8988T (cell line): ENCODE measurements at regions not wholly inside any gene's neighbourhood (a gene's known extent, or its start where the extent isn't known, plus 50 kb on each side); places are given as distances from the start of the nearest gene placed in this dataset.
"Not testable (repeated sequence)": the region's sequence is repeated elsewhere in the genome, so short reads cannot be mapped to it uniquely, and the experiment has no call there.

ENCODE experiments used
- DNase-seq: peaks from one replicate; pipeline ENCODE4 v3.0.0; 2011

DNA sequence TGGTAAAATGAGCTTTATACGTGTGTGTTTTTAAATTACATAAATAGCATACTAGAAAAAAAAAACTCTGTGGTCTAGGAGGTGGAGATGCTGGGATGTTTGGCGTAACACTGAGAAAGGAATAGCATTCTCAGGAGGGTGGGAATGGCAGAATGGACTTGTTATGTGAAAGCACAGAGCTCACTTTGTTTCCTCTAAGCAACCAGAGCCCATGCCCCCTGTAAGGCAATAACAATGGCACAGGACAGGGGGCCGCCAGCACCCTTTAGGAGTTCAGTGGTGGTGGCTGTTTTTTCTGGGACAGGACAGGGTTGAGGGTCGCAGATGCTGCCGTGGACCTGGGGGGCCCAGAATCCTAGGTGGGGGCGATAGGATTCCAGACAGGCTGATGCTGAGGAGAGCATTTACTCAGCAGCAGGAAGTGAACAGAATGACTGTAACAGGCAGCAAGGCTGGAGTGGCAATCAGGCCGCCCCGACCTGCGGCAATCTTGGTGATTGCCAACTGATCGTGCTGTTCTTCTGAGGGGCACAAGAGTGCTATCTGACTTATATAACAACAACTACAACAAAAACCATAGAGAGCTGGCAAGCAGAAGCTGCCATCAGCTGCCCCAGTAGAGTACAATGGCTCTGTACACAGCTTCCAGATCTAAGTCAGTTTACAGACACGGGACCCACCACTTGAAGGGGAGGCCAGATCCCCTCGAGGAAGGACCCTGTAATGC, 160.4 kb downstream of the UACA start:
- DNase-seq = no peak

DNA sequence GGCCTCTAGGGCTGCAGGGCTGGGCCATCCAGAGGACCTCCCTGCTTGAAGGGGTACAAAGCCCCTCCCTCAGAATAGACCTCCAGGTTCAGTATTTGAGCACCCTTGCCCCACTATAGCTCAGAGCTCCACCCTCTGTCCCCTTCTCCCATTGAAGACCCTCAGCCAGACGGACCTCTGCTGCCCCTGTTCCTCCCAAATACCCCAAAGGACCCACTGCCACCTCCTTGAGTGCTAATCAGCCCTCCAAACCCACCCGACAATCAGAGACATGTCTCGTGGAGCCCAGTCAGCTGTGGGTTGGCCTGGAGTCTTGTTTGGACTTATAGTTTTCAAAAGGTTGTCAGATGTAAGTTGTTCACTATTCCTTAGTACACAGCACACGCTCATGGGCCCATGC, 161.1 kb downstream of the UACA start:
- DNase-seq = no peak

DNA sequence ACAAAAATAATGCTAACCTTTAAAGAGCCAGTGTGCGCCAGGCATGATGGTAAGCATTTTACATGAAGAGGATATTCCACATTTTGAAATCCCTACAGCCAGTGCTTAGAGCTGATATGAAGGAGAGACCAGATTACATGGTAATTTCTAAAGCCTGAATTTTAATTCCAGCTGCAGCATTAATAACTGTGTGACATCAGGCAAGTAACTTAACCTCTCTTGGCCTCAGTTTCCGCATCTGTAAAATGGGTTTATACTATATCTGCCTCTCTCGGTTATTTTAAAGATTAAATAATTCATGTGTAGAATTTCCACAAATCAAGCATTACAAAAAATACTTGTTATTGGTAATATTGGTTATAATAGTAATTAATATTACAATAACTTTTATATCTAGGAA, 165.4 kb downstream of the UACA start:
- DNase-seq = no peak

DNA sequence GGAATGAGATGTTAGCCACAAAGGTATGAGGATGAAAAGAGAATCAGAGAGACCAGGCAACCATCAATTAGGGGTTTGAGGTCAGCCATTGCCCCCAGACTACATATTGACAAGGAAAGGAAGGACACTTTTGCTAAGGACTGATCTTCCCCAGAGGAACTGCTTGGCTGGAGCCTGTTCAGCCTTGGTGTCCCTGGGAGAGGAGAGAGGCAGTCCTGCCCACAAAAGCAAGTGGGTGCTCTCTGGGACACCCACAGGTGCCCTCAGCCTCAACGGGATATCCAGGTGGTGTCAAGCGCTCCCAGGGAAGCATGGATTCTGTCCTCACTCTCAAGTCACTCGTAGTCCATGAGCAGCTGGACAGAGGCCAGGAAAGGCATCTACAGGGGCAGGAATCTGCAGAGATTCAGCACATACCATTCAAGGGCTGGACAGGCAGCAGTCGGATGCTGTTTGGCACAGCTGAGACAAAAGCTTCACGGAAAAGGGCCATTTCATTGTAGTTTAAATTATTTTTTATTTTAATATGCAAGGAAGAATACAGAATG, 166.2 kb downstream of the UACA start:
- DNase-seq = no peak

DNA sequence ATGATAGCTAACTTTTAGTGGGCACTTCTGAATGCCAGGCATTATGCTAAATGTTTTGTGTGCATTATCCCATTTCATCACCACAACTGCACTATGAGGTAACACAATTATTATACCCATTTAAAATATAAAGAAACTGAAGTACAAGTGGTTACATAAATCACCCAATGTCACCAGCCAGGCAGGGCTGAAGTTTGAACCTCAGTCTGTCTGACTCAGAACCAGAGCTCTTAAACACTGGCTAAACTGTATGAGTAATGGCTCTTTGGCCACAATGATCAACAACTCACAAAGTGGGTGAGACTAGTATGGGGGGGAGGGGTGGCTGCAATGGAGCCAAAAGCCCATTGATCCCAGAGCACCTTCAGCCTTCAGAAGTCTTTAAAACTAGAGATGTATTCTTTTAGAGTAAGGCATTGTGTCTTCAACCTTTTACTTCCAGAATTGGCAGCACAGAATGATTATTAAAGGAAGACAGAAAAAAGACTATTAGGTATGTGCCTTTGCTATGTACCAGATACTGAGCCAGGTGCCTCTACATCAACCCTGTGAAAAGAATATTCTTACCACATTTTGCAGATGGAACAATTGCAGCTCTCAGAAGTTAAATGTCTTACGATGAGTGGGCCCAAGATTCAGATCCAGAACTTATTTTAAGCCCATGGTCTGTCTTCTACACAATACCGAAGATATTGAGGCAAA, 166.9 kb downstream of the UACA start:
- DNase-seq = no peak

DNA sequence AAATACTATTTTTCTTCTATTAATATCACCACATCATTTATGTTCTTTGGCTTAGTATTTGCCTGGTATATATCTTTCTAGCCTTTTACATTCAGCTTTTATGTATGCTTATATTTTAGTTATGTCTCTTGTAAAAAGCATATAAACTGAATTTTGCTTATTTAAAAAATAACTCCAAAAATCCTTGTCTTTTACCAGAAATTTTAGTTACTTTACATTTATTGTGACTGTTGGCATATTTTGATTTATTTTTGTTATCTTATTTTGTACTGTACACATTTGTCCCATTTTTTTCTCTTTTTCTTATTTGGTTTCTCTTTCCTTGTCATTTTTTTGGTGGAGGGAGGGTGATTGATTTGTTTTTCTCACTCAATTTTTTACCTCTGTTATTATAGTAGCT, 169.6 kb downstream of the UACA start:
- no peak for DNase-seq

DNA sequence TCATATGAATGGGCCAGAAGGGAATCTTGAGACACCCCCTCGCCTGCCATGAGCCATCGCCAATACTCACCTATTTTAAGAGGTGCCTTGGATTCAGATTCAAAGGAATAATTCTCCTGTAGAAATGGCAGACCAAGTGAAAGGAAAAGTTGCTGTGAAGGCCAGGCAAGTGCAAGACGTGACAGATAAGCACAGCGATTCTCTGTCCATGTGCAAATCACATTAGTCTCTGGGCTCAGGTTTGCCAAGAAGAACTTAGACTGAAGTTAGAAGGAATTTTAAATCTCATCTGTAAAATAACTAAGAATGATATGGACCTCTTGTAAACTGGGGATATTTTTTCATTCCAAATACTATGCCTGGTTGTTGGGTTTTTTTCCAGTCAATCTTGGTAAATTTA, 173.6 kb downstream of the UACA start:
- no peak for DNase-seq

DNA sequence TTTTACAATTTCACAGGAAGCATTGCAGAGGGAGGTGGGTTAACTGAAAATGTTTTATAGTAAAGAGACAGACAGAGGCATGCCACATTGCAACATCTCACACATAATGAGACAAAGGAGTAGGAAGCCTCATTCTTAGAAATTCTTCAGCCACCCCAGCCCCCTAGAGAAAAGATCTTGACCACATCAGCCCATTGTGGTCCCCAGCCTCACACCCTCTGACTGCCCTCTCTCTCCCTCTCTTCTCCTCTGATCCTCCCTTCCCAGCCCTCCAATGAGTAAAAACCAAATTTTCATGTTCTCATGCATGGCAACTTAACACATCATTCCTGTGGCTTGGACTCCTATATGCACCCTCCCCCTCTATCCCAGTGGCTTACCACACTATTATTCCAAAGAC, 174.1 kb downstream of the UACA start:
- DNase-seq = no peak

DNA sequence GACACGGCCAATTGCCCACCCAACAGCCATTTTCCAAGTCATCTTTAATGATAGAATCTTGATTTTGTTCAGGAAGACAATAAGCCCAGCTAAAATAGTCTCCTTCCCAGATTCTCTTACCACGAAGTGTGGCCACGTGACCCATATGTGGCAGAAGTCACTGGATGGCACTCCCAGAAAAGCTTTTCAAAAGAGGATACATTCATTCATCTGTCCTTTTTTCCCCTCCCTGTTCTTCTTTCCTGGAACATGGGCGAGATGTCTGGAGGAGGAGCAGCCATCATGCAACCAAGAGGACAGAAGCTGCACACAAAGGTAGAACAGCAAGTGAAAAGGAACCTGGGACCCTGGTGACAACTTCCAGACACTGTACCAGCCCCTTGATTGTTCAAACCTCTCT, 174.7 kb downstream of the UACA start:
- no peak for DNase-seq

DNA sequence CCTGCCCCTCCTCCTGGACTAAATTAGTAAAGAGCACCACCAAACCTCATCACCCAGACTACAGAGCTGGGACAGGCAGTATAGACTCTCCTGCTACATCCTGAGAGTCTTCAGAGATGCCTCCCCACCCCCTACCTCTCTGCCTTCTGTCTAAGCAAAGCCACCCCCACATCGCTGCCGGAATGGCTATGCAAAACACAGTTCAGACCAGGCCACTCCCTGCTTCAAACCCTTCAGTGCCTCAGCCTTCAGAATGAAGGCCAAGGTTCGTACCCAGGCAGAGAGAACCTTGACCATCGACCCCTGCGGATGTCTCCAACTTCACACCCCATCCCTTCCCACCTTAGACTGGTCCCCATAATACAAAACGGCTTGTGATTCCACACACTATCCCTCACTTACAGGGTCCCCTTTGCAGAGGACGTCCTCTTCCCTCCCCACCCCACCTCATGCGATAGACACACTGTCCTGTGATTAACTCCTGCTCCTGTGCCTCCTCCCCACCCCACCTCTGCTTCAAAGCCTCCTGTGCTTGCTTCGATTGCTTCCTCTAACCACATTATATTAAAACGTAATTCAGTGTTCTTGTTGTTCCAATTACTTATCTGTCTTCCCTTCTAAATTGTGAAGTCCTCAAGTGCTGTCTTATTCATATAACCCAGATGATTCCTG, 175.3 kb downstream of the UACA start:
- DNase-seq = no peak

DNA sequence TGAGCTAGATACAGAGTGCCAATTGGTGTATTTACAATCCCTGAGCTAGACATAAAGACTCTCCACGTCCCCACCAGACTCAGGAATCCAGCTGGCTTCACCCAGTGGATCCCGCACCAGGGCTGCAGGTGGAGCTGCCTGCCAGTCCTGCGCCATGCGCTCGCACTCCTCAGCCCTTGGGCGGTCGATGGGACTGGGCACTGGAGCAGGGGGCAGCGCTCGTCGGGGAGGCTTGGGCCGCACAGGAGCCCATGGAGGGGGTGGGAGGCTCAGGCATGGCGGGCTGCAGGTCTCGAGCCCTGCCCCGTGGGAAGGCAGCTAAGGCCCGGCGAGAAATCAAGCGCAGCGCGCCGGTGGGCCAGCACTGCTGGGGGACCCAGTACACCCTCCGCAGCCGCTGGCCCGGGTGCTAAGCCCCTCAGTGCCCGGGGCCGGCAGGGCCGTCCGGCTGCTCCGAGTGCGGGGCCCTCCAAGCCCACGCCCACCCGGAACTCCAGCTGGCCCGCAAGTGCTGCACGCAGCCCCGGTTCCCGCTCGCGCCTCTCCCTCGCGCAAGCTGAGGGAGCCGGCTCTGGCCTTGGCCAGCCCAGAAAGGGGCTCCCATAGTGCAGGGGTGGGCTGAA, 176.2 kb downstream of the UACA start:
- DNase-seq = not testable (repeated sequence)

DNA sequence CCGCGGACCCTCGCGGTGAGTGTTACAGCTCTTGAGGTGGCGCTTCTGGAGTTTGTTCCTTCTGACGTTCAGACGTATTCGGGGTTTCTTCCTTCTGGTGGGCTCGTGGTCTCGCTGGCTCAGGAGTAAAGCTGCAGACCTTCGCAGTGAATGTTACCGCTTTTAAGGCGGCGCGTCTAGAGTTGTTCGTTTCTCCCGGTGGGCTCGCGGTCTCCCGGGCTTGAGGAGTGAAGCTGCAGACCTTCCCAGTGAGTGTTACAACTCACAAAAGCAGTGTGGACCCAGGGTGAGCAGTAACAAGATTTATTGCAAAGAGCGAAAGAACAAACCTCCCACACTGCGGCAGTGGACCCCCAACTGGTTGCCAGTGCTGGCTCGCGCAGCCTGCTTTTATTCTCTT, 177.1 kb downstream of the UACA start:
- no peak for DNase-seq

DNA sequence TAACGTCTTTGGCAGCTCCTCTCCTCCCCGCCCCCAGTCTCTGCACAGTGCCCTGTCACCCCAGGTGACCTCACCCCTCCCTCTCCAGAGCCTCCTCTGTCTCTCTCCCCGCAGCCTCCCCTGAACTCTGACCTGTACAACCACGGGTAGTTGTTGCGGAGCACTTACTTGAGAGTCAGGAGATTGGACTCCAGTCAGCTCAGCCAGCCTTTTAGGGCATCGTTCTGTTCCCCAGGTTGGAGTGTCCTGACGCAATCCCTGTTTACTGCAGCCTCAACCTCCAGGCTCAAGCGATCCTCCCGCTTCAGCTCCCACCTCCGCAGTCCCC, 177.7 kb downstream of the UACA start:
- DNase-seq = no peak

DNA sequence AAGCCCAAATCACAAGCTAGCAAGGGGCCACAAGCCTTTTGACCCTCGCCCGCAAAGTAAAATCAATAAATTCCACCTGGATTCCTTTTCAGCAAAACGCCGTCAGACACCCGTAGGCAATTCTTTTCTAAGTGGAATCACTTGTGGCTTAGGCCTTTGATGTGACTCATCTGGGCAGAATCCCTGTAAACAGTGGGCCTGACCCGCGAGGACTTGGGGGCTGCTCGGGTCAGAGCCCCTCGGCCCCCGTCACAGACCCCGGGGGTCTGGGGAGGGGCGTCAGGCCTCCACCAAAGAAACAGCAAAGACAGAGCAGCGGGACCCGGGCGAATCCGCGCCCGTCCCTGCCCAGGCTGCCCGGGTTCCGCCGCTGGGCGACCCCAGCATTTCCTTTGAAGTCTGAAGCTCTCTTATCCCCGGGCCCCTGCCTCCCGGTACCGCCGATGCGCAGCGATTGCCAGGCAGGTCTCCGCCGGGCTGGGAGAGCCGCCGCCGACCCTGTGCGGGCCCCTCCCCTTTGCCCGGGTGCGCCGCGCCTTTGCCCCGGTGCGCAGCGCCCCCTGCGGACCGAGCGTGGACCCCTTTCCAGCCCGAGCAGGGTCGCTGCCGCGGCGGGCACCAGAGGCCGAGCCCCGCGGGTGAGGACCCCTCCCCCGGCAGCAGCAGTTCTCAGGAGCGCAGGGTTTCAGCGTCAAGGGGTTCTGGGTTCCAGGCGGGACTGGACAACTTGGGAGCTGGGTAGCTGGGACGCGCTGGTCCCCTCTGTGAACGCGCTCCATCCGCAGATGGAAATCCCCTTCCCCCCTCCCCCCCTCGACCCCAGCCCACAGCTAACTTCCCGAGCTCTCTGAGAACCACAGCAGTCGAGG, 178.3 kb downstream of the UACA start:
- peak; percentile 74 for DNase-seq

DNA sequence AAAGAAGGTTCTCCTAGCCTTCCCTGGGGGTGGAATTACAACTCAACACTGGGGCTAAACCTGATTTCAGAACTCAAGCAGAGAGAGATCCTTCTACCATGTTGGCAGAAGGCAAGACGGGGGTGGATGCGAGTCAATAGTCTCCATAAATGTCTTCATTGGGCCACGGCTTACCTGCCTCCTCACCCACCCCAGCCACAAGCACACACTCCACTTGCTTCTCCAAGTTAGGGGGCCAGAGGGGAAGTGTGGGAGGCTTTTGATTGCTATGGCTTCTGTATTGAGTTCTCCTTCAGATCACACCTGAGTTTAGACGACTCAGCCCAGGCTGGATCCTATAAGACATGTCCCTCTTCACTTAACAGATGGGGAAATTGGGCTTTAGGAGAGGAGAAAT, 178.9 kb downstream of the UACA start:
- no peak for DNase-seq

DNA sequence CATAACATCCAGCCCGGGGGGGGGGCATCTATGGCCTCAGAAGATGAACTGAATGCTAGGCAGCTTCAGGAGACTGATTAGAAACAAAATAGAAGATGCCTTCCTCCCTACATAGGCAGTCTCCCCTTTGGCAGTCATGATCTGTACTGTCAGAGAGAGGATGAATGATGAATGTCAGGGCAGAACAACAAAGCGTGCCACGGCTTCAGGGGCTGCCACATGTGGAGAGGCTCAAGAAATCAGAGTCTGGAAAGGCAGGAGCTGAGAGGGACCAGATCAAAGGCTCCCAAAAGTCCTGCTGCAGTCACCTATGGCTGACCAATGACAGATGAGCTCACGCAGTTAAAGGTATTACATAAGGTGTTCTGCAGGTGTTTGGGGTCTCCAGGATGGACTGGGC, 180.4 kb downstream of the UACA start:
- no peak for DNase-seq

DNA sequence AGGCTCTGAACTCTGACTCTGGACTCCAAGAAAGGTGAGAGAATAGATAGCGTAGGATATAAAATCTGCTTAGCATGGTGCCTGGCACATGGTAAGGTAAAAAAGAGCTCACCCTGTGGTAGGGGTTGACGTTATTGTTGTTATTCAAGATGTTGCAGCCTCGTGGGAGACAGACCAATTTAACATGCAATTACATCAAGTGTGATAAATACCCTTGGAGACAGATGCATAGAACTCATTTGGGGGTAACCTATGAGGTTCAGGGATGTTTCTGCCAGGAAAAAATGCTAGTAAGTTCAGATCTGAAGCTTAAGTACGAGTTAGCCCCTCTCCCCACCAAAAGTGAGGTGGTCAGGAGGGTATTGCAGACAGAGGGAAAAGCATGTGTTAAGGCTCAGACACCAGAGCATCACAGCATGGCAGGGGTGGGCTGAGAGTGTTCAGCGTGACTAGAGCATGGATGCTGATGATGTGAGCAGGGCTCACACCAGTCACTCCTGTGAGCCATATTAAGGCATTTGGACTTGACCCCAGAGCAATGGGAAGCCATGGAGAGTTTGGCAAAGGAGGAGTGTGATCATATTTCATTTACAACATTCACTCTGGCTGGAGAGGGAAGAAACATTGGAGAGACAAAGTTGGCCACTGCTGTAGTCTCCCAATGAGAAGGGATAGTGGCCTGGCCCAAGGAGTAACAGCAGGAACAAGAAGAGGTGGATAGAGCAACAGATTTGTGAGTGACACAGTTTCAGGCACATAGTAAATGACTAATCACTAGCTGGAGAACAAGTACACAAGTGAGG, 181.0 kb downstream of the UACA start:
- DNase-seq = no peak

DNA sequence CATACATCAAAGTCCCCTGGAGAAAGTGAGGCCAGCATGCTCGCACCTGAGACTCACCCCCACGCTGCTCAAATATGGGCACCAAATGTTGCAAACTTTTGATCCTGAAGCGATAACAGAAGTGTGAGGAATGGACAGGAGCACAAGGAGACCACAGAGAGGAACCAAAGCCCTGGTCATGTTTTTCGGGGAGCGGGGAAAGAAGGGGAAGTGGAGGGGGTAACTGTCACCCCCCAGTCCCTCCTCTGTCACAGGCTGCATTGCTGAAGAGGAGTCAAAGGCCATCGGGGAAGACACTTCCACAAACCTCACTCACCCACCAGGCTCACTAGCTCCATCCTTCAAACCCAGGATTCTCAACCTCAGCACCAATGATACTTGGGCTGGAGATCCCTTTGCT, 182.4 kb downstream of the UACA start:
- DNase-seq = no peak

DNA sequence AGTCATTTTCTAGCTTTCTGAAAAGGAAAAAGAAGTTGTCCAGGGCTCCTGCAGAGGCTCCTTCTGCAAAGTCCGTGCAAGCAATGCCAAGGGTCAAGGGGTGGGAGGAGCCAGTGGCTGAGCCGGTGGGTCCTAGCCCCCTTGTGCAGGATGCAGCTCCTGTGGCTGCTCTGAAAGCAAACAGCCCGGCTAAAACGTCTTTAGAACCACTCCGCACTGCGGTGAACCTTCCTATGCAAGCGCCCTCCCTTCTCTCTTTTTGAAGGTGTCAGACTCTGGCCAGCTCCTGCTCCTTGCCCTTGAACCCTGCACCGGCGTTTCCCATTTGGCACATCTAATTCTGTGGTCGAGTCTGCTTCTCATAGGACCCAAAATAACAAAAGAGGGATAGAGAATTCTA, 183.1 kb downstream of the UACA start:
- no peak for DNase-seq

DNA sequence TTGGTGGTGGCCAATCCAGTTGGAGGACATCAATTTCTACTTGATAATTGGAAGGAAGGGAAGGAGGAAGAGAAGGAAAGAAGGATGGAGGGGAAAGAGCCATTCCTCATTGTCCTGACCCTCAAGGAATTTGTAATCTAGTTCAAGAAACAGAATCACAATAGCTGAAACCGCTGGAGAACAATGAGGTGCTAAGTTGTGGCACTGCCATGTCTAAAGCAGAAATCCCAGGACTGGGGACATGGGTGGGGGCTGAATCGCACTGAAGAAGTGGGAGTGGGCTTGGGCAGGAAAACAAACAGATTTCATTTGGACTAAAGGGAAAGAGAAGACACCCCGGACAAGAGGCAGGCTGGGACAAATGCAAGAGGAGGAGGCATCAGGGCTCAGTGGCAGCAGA, 183.6 kb downstream of the UACA start:
- DNase-seq = no peak

DNA sequence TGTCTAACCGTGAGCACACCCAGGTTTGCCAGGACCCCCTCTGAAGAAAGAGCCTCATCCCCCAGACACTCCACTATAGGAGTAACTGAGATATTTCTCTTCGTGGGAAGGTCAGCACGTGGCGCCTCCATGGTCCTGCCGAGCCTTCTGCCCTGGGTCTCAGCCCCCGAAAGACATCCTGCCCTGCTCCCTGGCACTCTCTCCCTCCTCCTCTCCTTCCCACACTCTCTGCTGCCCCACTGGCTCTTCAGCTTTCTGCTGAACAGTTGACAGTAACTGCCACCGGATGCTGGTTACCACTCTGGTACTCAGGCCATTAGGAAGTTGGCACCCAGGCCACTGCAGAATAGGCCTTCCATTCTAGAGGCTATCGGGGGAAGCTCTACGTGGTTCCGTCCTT, 185.2 kb downstream of the UACA start:
- no peak for DNase-seq

DNA sequence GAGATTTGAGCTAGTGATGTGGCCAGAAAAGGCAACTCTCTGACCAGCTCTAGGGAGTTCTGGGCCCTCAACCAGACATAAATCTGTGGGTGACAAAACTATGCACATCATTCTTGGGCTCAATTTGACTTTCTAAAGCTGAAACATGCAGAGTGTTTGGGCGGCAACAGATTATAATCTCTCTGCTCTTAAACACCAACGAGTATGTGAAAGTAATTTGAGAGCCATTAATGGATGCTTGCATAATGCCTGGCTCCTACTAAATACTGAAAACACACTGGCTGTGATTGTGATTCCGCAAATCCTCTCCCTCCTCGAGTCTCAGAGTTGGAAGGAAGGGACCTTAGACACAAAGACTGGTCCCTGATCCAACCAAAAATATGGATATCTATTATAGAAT, 186.7 kb downstream of the UACA start:
- DNase-seq = no peak
